K562 (cell line): ENCODE measurements at regions not wholly inside any gene's neighbourhood (a gene's known extent, or its start where the extent isn't known, plus 50 kb on each side); places are given as distances from the start of the nearest gene placed in this dataset.
A peak's percentile ranks its signal among the peaks of the same experiment; 100 is the strongest.

Experiments used
- CEBPG ChIP-seq, 3 experiments: fragments of 200-800 bp in 1 of 3; sonication (Bioruptor generic) in 1 of 3; sonication (generic) in 1 of 3; formaldehyde crosslinking in 1 of 3; IDR thresholded peaks in 2 of 3; conservative IDR thresholded peaks in 1 of 3; 2 replicates each; pipeline versions ENCODE4 v1.6.1 to v1.8.0; 2016 to 2022; ENCODE audit warnings: missing compliant biosample characterization in 2 of 3, missing genetic modification characterization in 2 of 3, mild to moderate bottlenecking in 1 of 3, missing genetic modification reagents in 1 of 3
- NCOA2 ChIP-seq, 2 experiments: fragments of 450-650 bp; IDR thresholded peaks; 2 replicates each; pipeline ENCODE4 v1.6.1; 2018; ENCODE audit warnings: mild to moderate bottlenecking in 2 of 2, moderate library complexity in 1 of 2; ENCODE audit not compliant: partially characterized antibody in 2 of 2
- TRIM24 ChIP-seq, 2 experiments: fragments of 450-650 bp; IDR thresholded peaks; 2 replicates each; pipeline ENCODE4 v1.6.1; 2016
- ZNF407 ChIP-seq: fragments of 450-650 bp; IDR thresholded peaks from 2 replicates; pipeline ENCODE4 v1.6.1; 2016; ENCODE audit warnings: low read depth
- TF ChIP-seq, protein P1 (sequence below), 2 experiments: fragments of 450-650 bp in 1 of 2; sonication (generic) in 1 of 2; formaldehyde crosslinking in 1 of 2; IDR thresholded peaks in 1 of 2; conservative IDR thresholded peaks in 1 of 2; 2 replicates each; pipeline versions ENCODE4 v1.6.1 to v1.8.1; 2016 to 2023; ENCODE audit warnings: mild to moderate bottlenecking in 2 of 2, moderate library complexity in 2 of 2, inconsistent platforms in 1 of 2, missing genetic modification reagents in 1 of 2

DNA sequence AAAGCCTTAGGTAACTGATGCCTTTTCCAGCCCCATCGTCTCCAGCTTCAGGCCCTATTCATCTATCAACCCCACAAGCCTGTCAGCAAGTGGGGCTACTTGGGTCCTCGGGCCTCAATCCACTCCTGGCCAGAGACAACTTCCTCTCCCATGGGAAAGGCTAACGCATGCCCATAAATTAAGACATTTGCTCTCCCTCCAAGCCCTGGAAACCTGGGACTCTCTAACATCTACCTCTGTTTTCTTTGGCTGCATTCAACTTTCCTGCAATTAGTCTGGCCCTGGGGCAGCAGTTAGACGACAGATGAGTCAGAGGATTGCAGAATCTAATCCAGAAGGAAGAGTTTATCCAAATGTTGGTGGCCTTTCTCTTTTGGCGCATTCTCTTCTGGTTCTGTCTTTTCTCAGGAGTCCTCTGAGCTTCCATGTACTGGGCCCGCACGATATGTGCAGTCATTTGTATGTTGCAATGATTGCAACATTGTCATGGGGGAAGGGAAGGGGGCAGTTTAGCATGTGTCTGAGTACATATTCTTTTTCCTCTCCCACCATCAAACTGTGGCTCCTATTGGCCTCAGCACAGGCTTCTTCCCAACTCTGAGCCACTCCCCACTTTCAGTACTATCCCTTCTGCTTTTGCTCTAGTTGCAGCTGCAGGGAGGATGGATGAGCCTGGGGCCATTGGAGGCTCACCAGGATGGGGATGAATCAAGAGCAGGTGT lies 54.4 kb downstream of the NAV1 start (continued):
- TF ChIP-seq, protein P1, sequence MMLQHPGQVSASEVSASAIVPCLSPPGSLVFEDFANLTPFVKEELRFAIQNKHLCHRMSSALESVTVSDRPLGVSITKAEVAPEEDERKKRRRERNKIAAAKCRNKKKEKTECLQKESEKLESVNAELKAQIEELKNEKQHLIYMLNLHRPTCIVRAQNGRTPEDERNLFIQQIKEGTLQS (IDR thresholded peaks at IDR 0.05): peak; percentile 37; the same call in 1 of the 2 replicates
- TF ChIP-seq, protein P1 (CRISPR knock-in tag; conservative IDR thresholded peaks at IDR 0.05): no peak
- TF ChIP-seq ZNF407 (no peak), TRIM24 (IDR thresholded peaks at IDR 0.05) (peak; percentile 79 to 81; a peak in 3 of 4 replicates), NCOA2 (IDR thresholded peaks at IDR 0.05; ENCODE audit: partially characterized antibody in 2 of 2) (no peak), CEBPG (CRISPR knock-in tag; IDR thresholded peaks at IDR 0.05) (peak; percentile 91), CEBPG (tag; conservative IDR thresholded peaks at IDR 0.05 in 1 of 2, IDR thresholded peaks at IDR 0.05 in 1 of 2) (peak; percentile 95 to 96)
